ENCODE measurements at regions not wholly inside any gene's neighbourhood (a gene's known extent, or its start where the extent isn't known, plus 50 kb on each side); places are given as distances from the start of the nearest gene placed in this dataset.
"Not testable (repeated sequence)": the region's sequence is repeated elsewhere in the genome, so short reads cannot be mapped to it uniquely, and the experiment has no call there.

- Mint-ChIP-seq H3K9me3 (ENCODE audit: low read depth, unreplicated experiment) (peaks cover 8% of the 10 kb centered on the region), H3K27me3 (ENCODE audit: unreplicated experiment) (no peaks in the 10 kb centered on the region), H3K36me3 (ENCODE audit: insufficient read depth, unreplicated experiment) (no peaks in the 10 kb centered on the region), H3K4me3 (ENCODE audit: low read depth, unreplicated experiment) (no peak overlapping the region), H3K27ac (ENCODE audit: unreplicated experiment) (no peak overlapping the region), H3K4me1 (ENCODE audit: low read depth, unreplicated experiment) (no peaks in the 10 kb centered on the region)
- intact Hi-C loops (cut with micrococcal nuclease; ENCODE audit: unreplicated experiment): no loop called here
- no peak for DNase-seq
- CTCF ChIA-PET: no interaction called here
- TF ChIP-seq CTCF (IDR thresholded peaks at IDR 0.05; ENCODE audit: unreplicated experiment): no peak
- no TSS peak for BruUV-seq (replicated peaks)
These were observed 160.4 kb downstream of the CRLF2 start for GRCh38 chrX:1052021-1052420.

DNA sequence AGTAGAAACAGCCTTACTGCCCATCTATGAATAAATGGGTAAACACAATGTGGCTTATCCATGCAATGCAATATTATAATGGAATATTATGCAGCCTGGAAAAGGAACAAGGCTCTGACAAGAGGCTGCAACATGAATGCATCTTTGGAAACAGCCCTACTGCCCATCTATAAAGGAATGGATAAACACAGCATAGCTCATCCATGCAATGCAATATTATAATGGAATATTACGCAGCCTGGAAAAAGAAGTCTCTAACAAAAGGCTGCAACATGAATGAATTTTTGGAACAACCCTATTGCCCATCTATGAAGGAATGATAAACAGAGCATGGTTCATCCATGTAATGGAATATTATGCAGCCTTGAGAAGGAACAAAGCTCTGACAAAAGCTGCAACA is 161.0 kb downstream of the CRLF2 start:
- CTCF ChIA-PET: no interaction called here
- BruUV-seq (replicated peaks): no TSS peak
- intact Hi-C loops (cut with micrococcal nuclease; ENCODE audit: unreplicated experiment): no loop called here
- no peaks in the 10 kb centered on the region for H3K36me3 Mint-ChIP-seq (ENCODE audit: insufficient read depth, unreplicated experiment)
- no peaks in the 10 kb centered on the region for H3K4me1 Mint-ChIP-seq (ENCODE audit: low read depth, unreplicated experiment)
- no peak overlapping the region for H3K4me3 Mint-ChIP-seq (ENCODE audit: low read depth, unreplicated experiment)
- H3K9me3 Mint-ChIP-seq (ENCODE audit: low read depth, unreplicated experiment): peaks cover 11% of the 10 kb centered on the region
- H3K27me3 Mint-ChIP-seq (ENCODE audit: unreplicated experiment): no peaks in the 10 kb centered on the region
- no peak for TF ChIP-seq CTCF (IDR thresholded peaks at IDR 0.05; ENCODE audit: unreplicated experiment)
- no peak for DNase-seq
- H3K27ac Mint-ChIP-seq (ENCODE audit: unreplicated experiment): no peak overlapping the region

DNA sequence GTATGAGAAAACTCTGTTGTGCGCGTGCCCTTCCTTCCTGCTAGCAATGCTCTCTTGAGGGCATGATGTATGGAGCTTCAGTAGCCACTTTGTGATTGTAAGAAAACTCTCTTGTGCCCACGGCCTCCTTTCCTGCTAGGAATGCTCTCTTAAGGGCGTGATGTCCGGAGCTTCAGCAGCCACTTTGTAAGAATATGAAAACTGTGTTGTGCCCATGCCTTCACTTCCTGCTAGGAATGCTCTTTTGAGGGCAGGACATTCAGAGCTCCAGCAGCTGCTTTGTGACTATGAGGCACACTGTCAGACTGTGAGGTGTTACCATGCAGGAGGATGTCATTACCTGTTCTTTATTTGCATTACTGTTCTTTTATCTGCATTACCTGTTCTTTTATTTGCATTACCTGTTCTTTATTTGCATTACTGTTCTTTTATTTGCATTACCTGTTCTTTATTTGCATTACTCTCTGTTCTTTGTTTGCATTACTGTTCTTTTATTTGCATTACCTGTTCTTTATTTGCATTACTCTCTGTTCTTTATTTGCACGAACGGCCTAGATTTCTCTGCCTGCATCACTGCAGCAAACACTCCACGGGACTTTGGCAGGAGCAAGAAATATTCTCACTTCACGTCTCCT is 166.7 kb downstream of the CRLF2 start:
- BruUV-seq (replicated peaks): no TSS peak
- no peak for TF ChIP-seq CTCF (IDR thresholded peaks at IDR 0.05; ENCODE audit: unreplicated experiment)
- Mint-ChIP-seq H3K4me1 (ENCODE audit: low read depth, unreplicated experiment) (no peaks in the 10 kb centered on the region), H3K36me3 (ENCODE audit: insufficient read depth, unreplicated experiment) (no peaks in the 10 kb centered on the region), H3K27me3 (ENCODE audit: unreplicated experiment) (no peaks in the 10 kb centered on the region), H3K4me3 (ENCODE audit: low read depth, unreplicated experiment) (no peak overlapping the region), H3K9me3 (ENCODE audit: low read depth, unreplicated experiment) (peaks cover 11% of the 10 kb centered on the region), H3K27ac (ENCODE audit: unreplicated experiment) (no peak overlapping the region)
- DNase-seq: no peak
- CTCF ChIA-PET: no interaction called here
- intact Hi-C loops (cut with micrococcal nuclease; ENCODE audit: unreplicated experiment): no loop called here

- BruUV-seq (replicated peaks): no TSS peak
- Mint-ChIP-seq H3K9me3 (ENCODE audit: low read depth, unreplicated experiment) (peaks cover 7% of the 10 kb centered on the region), H3K36me3 (ENCODE audit: insufficient read depth, unreplicated experiment) (no peaks in the 10 kb centered on the region), H3K27ac (ENCODE audit: unreplicated experiment) (no peak overlapping the region), H3K4me1 (ENCODE audit: low read depth, unreplicated experiment) (no peaks in the 10 kb centered on the region), H3K4me3 (ENCODE audit: low read depth, unreplicated experiment) (no peak overlapping the region), H3K27me3 (ENCODE audit: unreplicated experiment) (no peaks in the 10 kb centered on the region)
- CTCF ChIA-PET: no interaction called here
- no peak for DNase-seq
- TF ChIP-seq CTCF (IDR thresholded peaks at IDR 0.05; ENCODE audit: unreplicated experiment): no peak
- intact Hi-C loops (cut with micrococcal nuclease; ENCODE audit: unreplicated experiment): no loop called here
These were observed 171.4 kb downstream of the CRLF2 start for GRCh38 chrX:1041091-1041490.

GRCh38 chrX:1035931-1036330 is 176.5 kb downstream of the CRLF2 start:
- H3K27ac Mint-ChIP-seq (ENCODE audit: unreplicated experiment); DNase-seq; H3K27me3 Mint-ChIP-seq (ENCODE audit: unreplicated experiment); intact Hi-C loops (cut with micrococcal nuclease; ENCODE audit: unreplicated experiment); H3K4me1 Mint-ChIP-seq (ENCODE audit: low read depth, unreplicated experiment); H3K4me3 Mint-ChIP-seq (ENCODE audit: low read depth, unreplicated experiment); CTCF ChIA-PET; H3K36me3 Mint-ChIP-seq (ENCODE audit: insufficient read depth, unreplicated experiment); BruUV-seq (replicated peaks): not testable (repeated sequence)
- peaks cover 12% of the 10 kb centered on the region for H3K9me3 Mint-ChIP-seq (ENCODE audit: low read depth, unreplicated experiment)
